HG03460 (cell line): ENCODE measurements at regions not wholly inside any gene's neighbourhood (a gene's known extent, or its start where the extent isn't known, plus 50 kb on each side); places are given as distances from the start of the nearest gene placed in this dataset.

ENCODE experiments used
- ATAC-seq: cut with Tn5 transposase; IDR thresholded peaks from one replicate; pipeline ENCODE4 v1.9.1; 2021; ENCODE audit not compliant: unreplicated experiment

DNA sequence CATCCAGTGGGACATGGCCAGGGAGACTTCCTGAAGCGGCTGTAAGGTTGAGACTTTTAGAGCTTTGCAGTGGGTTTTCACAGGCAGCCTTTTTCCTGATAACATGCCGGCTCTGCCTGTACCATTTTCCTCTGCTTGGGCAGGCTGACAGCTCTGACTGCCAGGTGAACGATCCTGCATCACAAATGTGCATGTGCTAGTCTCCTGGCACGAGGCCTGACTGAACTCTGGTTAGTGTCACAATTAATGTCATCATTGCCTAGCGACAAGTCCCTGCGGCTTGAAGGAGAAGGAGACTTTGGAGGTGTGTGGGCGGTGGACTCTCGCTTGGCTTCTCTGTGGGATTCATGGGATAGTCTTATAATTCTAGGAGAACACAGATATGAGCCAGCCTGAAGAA lies 783.6 kb upstream of the TSPY4 start:
- ATAC-seq, result no peak

DNA sequence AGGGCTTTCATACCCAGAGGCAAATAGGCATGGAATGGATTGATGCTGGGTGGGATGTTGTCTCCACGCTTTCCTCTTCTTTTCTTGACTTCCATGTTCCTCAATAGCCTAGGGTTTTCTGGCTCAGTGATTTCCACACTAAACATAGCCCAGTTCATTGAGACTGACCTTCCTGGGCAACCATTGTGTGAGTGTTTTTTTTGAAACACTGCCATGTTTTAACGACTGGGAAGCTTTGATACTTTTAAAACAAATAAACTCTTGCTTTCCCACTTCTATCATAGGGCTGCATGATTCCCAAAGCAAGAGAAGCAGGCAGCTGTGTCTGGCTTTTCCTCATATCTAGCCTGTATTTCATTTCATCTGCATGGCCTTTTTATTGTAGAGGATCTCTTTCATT lies 775.9 kb upstream of the TSPY4 start:
- ATAC-seq, result no peak

DNA sequence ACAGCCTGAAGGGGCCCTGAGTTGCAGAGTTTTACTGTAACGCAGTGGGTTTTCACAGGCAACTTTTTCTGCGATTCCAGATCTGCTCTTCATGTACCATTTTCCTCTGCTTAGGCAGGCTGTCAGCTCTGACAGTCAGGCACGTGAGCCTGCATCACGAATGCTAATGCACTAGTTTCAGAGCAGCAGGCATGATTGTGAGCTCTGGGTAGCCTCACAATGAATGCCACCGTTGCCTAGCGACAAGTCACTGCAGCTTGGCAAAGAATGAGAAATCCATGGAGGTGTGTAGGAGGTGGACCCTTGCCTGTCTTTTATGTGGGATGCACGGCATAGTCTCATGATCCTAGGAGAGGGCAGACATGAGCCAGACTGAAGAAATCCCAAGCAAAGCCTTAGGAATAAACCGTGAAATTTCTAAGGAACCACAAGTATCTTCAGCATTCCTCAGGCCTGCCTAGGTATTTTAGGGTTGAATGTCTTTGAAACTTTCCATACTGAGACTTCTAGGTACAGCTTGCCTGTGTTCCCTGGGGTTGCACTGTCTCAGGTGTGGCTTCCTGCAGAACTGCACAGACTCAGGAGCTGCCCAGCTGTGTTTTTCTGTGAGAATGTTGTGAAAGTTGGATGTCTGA lies 774.7 kb upstream of the TSPY4 start:
- ATAC-seq, result no peak

DNA sequence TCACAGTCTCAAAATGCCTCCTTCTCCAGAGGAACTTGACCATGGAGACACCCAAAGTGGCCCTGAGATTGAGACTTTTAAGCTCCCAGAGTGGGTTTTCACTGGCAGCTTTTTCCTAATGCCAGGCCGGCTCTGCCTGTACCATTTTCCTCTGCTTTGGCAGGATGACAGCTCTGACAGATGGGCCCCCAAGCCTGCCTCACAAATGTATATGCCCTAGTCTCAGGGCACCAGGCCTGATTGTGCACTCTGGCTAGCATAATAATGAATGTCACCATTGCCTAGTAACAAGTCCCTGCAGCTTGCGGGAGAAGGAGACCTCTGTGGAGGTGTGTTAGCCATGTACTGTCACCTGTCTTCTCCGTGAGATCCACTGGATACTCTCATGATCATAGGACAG lies 772.8 kb upstream of the TSPY4 start:
- no peak for ATAC-seq

DNA sequence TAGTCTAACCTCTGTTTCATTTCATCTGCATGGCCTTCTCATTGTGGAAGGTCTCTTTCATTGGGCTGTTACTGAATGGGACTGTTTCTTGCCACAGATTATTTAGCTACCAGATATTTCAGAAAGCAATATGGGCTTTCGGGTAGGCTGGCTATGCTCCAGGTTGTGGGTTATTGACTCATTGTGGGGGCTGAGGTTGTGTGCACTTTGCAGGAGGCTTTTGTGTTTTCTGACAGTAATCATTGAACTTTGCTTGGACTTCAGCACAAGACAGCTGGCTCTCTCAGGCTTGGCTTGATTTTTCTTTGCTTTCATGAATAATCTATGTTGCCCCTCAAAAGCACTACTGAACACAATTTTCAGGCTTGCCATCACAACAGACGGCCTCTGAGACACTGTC lies 771.1 kb upstream of the TSPY4 start:
- no peak for ATAC-seq

DNA sequence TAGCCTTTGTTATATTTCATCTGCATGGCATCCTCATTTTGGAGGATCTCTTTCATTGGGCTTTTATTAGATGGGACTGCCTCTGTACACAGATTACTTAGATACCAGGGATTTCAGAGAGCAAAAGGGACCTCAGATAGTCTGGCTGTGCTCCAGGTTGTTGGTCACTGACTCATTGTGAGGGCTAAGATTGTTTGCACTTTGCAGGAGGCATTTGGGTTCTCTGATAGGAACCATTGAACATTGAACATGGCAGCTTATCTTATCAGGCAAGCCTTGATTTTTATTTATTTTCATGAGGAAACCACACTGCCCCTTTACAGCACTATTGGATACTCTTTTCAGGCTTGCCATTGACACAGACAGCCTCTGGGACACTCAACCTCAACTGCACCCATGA lies 766.9 kb upstream of the TSPY4 start:
- ATAC-seq, result no peak

DNA sequence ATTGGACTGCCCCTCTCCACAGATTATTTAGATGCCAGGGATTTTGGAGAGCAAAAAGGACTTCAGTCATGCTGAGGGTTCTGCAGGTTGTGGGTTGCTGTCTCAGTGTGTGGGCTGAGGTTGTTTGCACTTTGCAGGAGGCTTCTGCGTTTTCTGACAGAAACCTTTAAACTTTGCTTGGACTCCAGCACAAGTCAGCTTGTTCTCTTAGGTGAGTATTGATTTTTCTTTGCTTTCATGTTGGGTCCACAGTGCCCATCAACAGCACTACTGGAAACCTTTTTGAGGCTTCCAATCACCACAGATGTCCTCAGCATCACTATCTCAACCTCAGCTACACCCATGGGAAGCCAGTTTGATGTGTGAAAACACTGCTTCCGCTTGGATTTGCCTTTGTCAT lies 764.3 kb upstream of the TSPY4 start:
- ATAC-seq, result no peak

DNA sequence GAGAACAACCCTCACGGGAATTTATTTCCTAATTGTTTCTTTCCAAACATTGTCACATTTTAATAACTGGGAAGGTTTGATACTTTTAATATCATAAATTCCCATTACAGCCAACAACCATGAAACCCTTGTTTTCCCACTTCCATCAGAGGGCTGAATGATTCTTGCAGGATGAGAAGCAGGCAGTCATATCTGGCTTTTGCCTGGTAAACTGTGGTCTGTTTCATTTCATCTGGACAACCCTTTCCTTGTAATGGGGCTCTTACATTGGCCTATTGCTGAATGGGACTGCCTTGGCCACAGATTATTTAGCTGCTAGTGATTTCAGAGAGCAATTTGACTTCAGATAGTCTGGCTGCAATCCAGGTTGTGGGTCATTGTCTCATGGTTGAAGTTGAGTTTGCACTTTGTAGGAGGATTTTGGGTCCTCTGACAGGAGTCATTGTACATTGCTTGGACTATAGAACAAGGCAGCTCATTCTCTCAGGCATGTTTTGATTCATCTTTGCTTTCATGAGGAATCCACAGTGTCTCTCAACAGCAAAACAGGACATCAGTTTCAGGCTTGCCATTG lies 754.9 kb upstream of the TSPY4 start:
- ATAC-seq, result no peak

DNA sequence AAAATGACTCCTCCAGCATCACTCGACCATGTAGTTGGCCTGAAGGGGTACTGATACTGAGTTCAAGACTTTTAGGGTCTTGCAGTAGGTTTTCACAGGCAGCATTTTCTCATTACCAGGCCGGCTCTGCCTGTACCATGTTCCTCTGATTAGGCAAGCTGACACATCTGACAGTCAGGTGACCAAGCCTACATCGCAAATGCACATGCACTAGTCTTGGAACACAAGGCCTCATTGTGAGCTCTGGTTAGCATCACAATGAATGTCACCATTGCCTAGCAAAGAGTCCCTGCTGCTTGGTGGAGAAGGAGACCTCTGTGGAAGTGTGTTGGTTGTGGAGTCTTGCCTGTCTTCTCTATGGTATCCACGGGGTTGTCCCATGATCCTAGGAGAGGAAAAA lies 754.1 kb upstream of the TSPY4 start:
- ATAC-seq, result no peak

DNA sequence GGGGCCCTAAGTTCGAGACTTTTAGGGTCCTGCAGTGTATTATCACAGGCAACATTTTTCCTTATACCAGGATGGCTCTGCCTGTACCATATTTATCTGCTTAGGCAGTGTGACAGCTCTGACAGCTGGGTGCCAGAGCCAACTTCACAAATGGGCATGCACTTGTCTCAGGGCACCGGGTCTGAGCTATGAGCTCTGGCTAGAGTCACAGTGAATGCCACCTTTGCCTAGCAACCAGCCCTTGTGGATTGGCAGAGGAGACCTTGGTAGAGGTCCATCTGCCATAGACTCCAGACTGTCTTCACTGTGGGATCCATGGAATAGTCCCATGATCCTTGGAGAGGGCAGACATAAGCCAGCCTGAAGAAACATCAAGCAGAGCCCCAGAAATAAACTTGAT lies 746.6 kb upstream of the TSPY4 start:
- no peak for ATAC-seq

DNA sequence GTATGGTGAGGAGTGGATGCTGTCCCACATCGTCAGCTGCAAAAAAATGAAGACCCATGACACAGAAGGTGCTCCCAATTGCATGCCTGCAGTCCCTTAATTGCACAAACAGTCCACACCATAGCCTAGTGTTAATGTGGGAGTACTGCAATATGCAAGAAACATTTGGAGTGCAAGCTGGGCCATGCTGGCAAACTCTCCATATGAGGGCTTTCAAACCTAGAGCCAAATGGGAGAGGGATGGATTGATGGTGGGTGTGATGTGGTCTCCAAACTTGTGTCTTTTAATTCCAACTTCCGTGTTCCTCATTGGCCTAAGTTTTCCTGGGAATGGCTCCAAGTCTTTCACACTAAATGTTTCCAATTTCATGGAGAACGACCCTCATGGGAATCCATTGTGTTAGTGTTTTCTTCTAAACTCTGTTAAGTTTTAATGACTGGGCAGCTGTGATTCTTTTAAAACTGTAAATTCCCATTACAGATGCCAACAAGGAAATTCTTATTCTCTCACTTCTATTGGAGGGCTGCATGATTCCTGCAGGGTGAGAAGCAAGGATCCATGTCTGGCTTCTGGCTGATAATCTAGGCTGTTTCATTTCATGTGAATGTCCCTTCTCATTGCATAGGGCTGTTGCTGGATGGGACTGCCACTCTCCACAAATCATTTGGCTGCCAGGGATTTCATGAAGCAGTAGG lies 745.3 kb upstream of the TSPY4 start:
- ATAC-seq, result no peak

DNA sequence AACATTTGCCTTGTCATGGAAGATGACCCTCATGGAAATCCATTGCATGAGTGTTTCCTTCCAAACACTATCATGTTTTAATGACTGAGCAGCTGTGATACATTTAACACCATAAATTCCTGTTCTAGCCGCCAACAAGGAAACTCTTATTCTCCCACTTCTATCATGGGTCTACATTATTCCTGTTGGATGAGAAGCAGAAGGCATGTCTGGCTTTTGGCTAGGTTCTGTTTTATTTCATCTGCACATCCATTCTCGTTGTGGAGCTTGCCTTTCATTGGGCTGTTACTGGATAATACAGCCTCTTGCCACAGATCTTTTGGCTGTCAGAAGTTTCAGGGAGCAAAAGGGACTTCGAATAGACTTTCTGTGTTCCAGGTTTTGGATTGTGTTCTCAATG lies 742.6 kb upstream of the TSPY4 start:
- no peak for ATAC-seq

DNA sequence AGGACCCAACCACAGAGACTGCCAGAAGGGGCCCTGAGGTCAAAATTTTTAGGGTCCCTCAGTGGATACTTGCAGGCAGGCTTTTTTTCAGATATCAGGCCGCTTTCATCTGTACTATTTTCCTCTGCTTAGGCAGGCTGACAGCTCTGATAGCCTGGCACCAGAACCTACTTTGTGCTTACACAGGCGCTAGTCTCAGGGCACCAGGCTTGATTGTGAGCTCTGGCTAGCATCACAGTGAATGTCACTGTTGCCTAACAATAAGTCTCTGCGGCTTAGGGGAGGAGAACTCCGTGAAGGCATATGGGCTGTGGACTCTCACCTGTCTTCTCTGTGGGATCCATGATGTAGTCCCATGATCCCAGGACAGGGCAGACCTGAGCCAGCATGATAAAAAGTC lies 738.1 kb upstream of the TSPY4 start:
- ATAC-seq, result no peak

DNA sequence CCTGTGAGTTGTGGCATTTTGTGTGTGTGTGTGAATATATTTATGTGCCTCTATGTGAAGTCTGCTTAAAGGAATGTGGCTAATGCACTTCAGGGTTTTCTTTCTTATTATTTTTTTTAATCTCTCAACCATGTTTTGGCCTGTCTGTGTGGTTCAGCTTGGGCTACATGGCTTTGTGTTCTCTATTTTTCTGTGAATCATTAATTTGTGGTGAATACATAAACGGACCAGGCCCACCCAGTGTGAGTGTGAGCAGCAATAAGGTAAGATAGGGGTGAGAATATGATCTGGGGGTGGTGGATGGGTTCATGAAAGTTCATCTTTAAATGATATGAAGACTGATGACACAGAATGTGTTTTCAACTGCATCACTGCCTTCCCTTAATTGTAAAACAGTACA lies 726.6 kb upstream of the TSPY4 start:
- ATAC-seq, result peak; percentile 76

DNA sequence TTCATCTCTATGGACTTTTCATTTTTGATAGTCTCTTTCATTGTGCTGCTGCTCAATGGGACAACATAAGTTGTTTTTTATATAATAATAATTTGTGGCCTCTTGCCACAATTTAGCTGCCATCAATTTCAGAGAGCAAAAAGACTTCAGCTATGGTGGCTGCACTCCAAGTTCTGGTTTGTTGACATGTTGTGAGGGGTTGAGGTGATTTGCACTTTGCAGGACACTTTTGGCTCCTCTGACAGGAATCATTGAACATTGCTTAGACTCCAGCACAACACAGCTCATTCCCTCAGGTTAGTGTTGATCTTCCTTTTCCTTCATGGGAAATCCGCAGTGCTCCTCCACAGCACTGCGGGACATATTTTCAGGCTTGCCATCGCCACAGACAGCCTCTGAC lies 725.4 kb upstream of the TSPY4 start:
- no peak for ATAC-seq

DNA sequence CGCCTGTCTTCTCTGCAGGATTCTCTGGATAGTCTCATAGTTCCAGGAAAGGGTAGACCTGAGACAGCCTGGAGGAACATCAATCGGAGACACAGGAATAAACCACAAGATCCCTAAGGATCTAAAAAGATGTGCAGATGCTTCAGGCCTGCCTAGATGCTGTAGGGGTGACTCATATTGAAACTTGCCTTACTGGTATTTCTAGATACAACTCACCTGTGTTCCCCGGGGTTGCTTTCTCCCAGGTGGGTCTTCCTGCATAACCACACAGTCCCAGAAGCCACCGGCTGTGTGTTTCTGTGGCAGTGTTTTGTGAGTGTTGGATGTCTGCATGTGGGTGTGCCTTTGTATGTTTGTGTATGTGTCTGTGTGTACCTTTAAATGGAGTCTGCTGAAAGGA lies 719.0 kb upstream of the TSPY4 start:
- no peak for ATAC-seq

DNA sequence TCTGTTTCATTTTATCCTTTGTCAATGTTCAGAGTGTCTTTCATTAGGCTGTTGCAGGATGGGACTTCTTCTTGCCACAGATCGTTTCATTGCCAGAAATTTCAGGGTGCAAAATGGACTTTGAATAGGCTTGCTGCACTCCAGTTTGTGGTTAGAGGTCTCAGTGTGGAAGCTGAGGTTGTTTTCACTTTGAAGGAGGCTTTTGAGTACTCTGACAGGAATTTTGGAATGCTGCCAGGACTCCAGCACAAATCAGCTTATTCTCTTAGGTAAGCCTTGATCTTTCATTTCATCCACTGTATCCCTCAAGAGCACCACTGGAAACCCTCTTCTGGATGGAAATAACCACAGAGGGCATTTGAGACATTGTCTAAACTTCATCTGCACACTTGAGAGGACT lies 715.1 kb upstream of the TSPY4 start:
- ATAC-seq, result no peak

DNA sequence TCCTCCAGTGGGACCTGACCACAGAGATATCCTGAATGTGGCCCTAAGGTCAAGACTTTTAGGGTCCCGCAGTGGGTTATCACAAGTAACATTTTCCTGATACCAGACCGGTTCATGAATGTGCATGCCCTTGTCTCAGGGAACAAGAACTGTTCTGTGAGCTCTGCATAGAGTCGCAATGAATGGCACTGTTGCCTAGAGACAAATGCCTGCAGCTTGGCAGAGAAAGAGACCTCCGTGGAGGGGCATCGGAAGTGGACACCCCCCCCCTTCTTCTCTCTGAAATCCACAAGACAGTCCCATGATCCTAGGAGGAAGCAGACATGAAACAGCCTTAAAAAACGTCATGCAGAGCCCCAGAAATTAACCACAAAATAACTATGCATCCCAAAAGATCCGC lies 714.4 kb upstream of the TSPY4 start:
- ATAC-seq, result no peak

DNA sequence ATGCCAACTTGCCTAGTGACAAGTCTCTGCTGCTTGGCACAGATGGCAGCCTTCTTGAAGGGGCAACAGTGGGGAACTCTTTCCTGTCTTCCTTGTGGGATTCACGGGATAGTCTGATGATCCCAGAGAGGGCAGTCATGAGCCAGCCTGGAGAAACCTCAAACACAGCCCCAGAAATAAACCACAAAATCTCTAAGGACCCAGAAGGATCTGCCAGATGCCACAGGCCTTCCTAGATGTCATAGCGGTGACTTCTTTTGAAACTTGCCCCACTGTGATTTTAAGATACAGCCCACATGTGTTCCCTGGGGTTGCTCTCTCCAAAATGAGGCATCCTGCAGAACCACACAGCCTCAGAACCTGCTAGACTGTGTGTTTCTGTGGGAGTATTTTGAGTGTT lies 707.6 kb upstream of the TSPY4 start:
- ATAC-seq, result no peak

DNA sequence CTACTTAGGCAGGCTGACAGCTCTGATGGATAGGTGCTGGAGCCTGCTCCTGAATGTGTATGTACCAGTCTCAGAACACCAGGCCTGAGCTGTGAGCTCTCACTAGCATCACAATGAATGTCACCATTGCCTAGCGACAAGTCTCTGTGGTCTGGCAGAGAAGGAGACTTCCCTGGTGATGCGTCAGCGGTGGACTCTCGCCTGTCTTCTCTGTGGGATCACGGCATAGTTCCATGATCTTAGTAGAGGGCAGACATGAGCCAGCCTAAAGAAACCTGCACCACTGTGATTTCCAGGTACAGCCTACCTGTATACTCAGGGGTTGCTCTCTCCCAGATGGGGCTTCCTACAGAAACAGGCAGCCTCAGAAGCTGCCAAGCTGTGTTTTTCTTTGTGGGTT lies 699.2 kb upstream of the TSPY4 start:
- ATAC-seq, result no peak

DNA sequence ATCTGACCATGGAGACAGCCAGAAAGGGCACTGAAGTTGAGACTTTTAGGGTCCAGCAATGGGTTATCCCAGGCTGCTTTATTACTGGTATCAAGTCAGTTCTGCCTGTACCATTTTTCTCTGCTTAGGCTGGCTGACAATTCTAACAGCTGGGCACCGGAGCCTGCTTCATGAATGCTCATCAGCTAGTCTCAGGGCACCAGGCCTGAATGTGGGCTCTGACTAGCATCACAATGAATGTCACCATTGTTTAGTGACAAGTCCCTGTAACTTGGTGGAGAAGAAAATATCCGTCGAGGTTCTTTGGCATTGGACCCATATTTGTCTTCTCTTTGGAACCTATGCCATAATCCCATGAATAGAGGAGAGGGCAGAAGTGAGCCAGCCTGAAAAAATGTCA lies 692.3 kb upstream of the TSPY4 start:
- no peak for ATAC-seq

DNA sequence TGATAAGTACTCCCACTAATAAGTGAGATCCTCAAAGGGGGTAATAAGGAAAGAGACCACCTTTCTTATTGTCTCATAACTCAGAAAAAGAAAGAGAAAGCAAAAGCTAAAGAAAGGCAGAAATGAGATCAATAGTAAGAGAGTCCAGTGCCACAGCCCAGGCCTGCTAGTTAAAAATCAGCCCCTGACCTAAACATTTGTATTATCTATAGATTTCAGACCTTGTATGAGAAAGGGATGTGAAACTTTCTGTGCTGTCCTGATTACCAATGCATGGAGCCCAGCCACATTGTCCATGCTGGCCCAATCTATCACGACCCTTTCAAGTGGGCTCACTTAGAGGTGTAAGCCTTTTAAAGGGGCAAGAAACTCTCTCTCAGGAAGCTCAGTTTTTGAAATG lies 684.8 kb upstream of the TSPY4 start:
- peak; percentile 59 for ATAC-seq

DNA sequence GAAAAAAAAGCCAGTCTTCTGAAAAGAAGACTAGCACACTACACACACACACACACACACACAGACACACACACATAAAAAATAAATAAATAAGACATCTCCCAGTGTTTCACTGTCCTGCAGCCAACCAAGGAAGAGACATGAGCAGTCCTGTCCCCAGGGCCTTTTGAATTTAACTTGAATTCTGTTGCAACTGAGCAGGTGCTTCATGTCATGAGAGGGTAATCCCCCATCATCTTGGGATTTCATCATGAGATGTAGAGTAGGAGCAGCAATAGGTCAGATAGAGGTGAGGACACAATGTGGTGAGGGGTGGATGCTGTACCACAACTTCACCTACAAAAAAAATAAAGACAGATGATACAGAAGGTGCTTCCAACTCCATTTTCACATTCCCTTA lies 682.2 kb upstream of the TSPY4 start:
- ATAC-seq, result no peak
